Stimulated activated CD4-positive, alpha-beta T cell treated with anti-CD3 and anti-CD28 coated beads, TNF-alpha, amount 100 ng/mL, for 48 hours (primary cell): ENCODE measurements at regions not wholly inside any gene's neighbourhood (a gene's known extent, or its start where the extent isn't known, plus 50 kb on each side); places are given as distances from the start of the nearest gene placed in this dataset.

Source experiments
- DNase-seq, 3 donors: peaks; one replicate each; pipeline ENCODE4 v3.0.0-alpha.2; 2020; ENCODE audit warnings: low read depth in 3 of 3

GRCh38 chr4:29423836-29424721, 1296.1 kb upstream of the PCDH7 start:
- DNase-seq, result no peak

DNA sequence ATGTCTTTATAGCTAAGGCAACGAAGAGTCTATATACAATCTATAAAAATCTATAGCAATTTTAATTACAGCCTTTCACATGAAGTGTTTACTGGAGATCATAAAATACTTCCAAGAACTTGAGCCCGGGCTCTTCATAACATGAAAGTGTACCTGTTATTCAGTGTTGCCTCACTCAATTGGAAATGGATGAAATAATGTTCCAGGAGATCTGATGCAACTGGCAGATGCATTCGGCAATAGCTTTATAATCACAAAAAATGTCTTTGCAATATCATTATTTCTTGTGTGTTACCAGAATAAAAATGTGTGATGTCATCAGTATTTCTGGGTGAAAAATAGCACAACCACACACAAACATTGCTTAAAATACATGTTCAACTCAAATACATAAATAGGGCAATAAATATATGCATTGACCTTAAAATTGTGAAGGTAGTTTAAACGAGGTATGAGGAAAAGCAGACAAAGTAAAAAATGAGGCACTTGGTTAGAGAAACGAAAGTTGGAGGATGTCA, 1266.8 kb upstream of the PCDH7 start:
- no peak for DNase-seq

DNA sequence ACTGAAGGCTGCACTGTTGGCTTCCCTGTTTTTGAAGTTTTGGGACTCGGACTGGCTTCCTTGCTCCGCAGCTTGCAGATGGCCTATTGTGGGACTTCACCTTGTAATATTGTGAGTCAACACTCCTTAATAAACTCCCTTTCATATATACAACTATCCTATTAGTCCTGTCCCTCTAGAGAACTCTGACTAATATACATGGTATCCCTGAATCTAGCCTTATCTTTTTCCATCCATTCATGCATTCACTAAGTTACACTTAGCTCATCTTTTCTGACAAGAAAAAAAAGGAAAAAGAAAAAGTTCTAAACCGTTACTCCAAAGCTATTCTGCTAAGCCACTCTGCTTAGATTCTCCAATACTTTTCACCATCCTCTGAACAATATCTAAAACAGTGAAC, 1260.2 kb upstream of the PCDH7 start:
- no peak for DNase-seq

- no peak for DNase-seq
Measured at GRCh38 chr4:29467044-29467717, 1253.0 kb upstream of the PCDH7 start.
